ENCODE measurements at regions not wholly inside any gene's neighbourhood (a gene's known extent, or its start where the extent isn't known, plus 50 kb on each side); places are given as distances from the start of the nearest gene placed in this dataset.

- ATAC-seq (no peak), DNase-seq (no peak)
- Histone ChIP-seq H3K36me3 (no peaks in the 10 kb centered on the region), H3K27ac (no peak overlapping the region), H3K9me3 (no peaks in the 10 kb centered on the region), H3K4me1 (no peaks in the 10 kb centered on the region), H3K27me3 (no peaks in the 10 kb centered on the region), H3K4me3 (no peak overlapping the region)
- TF ChIP-seq CTCF (IDR thresholded peaks at IDR 0.05) (no peak), POLR2A (IDR thresholded peaks at IDR 0.05) (no peak)
- WGBS (ENCODE audit: insufficient coverage, low coverage, low lambda C conversion rate, missing lambda C conversion rate): 49% methylated on average over 4 of the region's 4 CpGs
- intact Hi-C loops (cut with DNase I): no loop called here
Measured at GRCh38 chr12:81874166-81874565, 115.0 kb upstream of the PPFIA2 start.

DNA sequence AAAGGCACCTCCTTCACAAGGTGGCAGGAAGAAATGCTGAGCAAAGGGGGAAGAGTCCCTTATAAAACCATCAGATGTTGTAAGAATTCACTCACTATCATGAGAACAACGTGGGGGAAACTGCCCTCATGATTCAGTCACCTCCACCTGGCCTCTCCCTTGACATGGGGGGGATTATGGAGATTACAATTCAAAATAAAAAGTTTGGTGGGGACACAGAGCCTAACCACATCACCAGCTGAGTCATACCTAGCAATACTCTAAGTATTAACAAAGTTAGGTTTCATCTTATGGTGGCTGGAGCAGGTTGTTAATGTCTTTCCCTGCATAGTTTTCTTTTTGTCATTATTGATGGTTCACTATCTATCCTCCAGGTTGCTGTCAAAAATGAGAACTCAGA, 113.2 kb upstream of the PPFIA2 start:
- ATAC-seq (no peak), DNase-seq (no peak)
- Histone ChIP-seq H3K4me1 (no peaks in the 10 kb centered on the region), H3K4me3 (no peak overlapping the region), H3K27me3 (no peaks in the 10 kb centered on the region), H3K36me3 (no peaks in the 10 kb centered on the region), H3K9me3 (no peaks in the 10 kb centered on the region), H3K27ac (no peak overlapping the region)
- WGBS (ENCODE audit: insufficient coverage, low coverage, low lambda C conversion rate, missing lambda C conversion rate): 17% methylated on average over 1 of the region's 1 CpG
- intact Hi-C loops (cut with DNase I): no loop called here
- TF ChIP-seq CTCF (IDR thresholded peaks at IDR 0.05): no peak
- no peak for TF ChIP-seq POLR2A (IDR thresholded peaks at IDR 0.05)

GRCh38 chr12:81866081-81866480, 106.9 kb upstream of the PPFIA2 start:
- Histone ChIP-seq H3K9me3 (no peaks in the 10 kb centered on the region), H3K27me3 (no peaks in the 10 kb centered on the region), H3K36me3 (no peaks in the 10 kb centered on the region), H3K4me3 (no peak overlapping the region), H3K27ac (no peak overlapping the region), H3K4me1 (no peaks in the 10 kb centered on the region)
- intact Hi-C loops (cut with DNase I): no loop called here
- ATAC-seq (no peak), DNase-seq (no peak)
- WGBS (ENCODE audit: insufficient coverage, low coverage, low lambda C conversion rate, missing lambda C conversion rate): no CpG with 5 or more reads among the region's 1 CpG
- TF ChIP-seq POLR2A (IDR thresholded peaks at IDR 0.05): no peak
- TF ChIP-seq CTCF (IDR thresholded peaks at IDR 0.05): no peak

- Histone ChIP-seq H3K27ac (no peak overlapping the region), H3K27me3 (no peaks in the 10 kb centered on the region), H3K4me3 (no peak overlapping the region), H3K9me3 (no peaks in the 10 kb centered on the region), H3K4me1 (no peaks in the 10 kb centered on the region), H3K36me3 (no peaks in the 10 kb centered on the region)
- intact Hi-C loops (cut with DNase I): no loop called here
- TF ChIP-seq CTCF (IDR thresholded peaks at IDR 0.05) (no peak), POLR2A (IDR thresholded peaks at IDR 0.05) (no peak)
- ATAC-seq: no peak
- no peak for DNase-seq
- WGBS (ENCODE audit: insufficient coverage, low coverage, low lambda C conversion rate, missing lambda C conversion rate): 18% methylated on average over 1 of the region's 1 CpG
Measured at GRCh38 chr12:81863406-81863805, 104.3 kb upstream of the PPFIA2 start.

GRCh38 chr12:81859521-81859920, 100.4 kb upstream of the PPFIA2 start:
- DNase-seq (no peak), ATAC-seq (no peak)
- no peaks in the 10 kb centered on the region for H3K36me3 ChIP-seq
- H3K4me1 ChIP-seq: no peaks in the 10 kb centered on the region
- H3K4me3 ChIP-seq: no peak overlapping the region
- no peaks in the 10 kb centered on the region for H3K9me3 ChIP-seq
- no peaks in the 10 kb centered on the region for H3K27me3 ChIP-seq
- intact Hi-C loops (cut with DNase I): no loop called here
- 19% methylated on average over 3 of the region's 3 CpGs for WGBS (ENCODE audit: insufficient coverage, low coverage, low lambda C conversion rate, missing lambda C conversion rate)
- TF ChIP-seq CTCF (IDR thresholded peaks at IDR 0.05) (no peak), POLR2A (IDR thresholded peaks at IDR 0.05) (no peak)
- no peak overlapping the region for H3K27ac ChIP-seq
